SK-N-SH (cell line): ENCODE measurements at regions not wholly inside any gene's neighbourhood (a gene's known extent, or its start where the extent isn't known, plus 50 kb on each side); places are given as distances from the start of the nearest gene placed in this dataset.

Experiments
- CTCF ChIA-PET: fragments of 300-600, 350-600 bp; formaldehyde crosslinking; extraction: SDS; loops from one replicate; lab custom pipeline; 2021; lab: Yijun Ruan, JAX
- POLR2A ChIA-PET: fragments of 350-600 bp; sonication (Branson Sonifier 250); formaldehyde crosslinking; extraction: SDS; loops from one replicate; lab custom pipeline; 2020; ENCODE audit warnings: antibody characterized with exemption, inconsistent platforms; lab: Yijun Ruan, JAX
- DNase-seq: peaks from one replicate; pipeline ENCODE4 v3.0.0; 2012
- H2AFZ ChIP-seq: fragments of 200-600 bp; sonication (generic); 2 replicates; pipeline ENCODE4 v1.8.1; 2016; ENCODE audit warnings: antibody characterized with exemption, mild to moderate bottlenecking, low read depth
- H3F3A ChIP-seq: fragments of 200-600 bp; sonication (generic); replicated peaks from 2 replicates; pipeline ENCODE3; 2016; ENCODE audit warnings: antibody characterized with exemption, mild to moderate bottlenecking; ENCODE audit not compliant: insufficient read depth
- H3K27ac ChIP-seq, 2 experiments: fragments of 200-500 bp in 1 of 2; fragments of 200-600 bp in 1 of 2; sonication (Bioruptor generic) in 1 of 2; sonication (generic), shearing (Covaris generic) in 1 of 2; 2 replicates each; pipeline versions ENCODE4 v1.5.1 to v1.6.1; 2014 to 2016; ENCODE audit warnings: low read depth in 2 of 2, inconsistent platforms in 1 of 2, low read length in 1 of 2, mild to moderate bottlenecking in 1 of 2, mixed read lengths in 1 of 2
- H3K27me3 ChIP-seq: fragments of 200-600 bp; sonication (generic), shearing (Covaris generic); 2 replicates; pipeline ENCODE4 v1.6.1; 2016; ENCODE audit warnings: mixed run types; ENCODE audit not compliant: insufficient read depth
- H3K36me3 ChIP-seq, 2 experiments: fragments of 200-500 bp in 1 of 2; fragments of 200-600 bp in 1 of 2; sonication (Bioruptor generic) in 1 of 2; sonication (generic) in 1 of 2; replicated peaks in 1 of 2; 2 replicates each; pipeline versions ENCODE3 to v1.5.1; 2014 to 2016; ENCODE audit warnings: low read length in 1 of 2, mild to moderate bottlenecking in 1 of 2; ENCODE audit not compliant: insufficient read depth in 2 of 2, control insufficient read depth in 1 of 2
- H3K4me1 ChIP-seq, 2 experiments: fragments of 200-500 bp in 1 of 2; fragments of 200-600 bp in 1 of 2; sonication (Bioruptor generic) in 1 of 2; sonication (generic), shearing (Covaris generic) in 1 of 2; 2 replicates each; pipeline versions ENCODE4 v1.5.1 to v1.6.1; 2014 to 2016; ENCODE audit warnings: low read depth in 1 of 2, low read length in 1 of 2, mixed run types in 1 of 2; ENCODE audit not compliant: insufficient read depth in 2 of 2, control insufficient read depth in 1 of 2
- H3K4me2 ChIP-seq: fragments of 200-600 bp; sonication (generic), shearing (Covaris generic); 2 replicates; pipeline ENCODE4 v1.6.1; 2017; ENCODE audit warnings: mixed run types
- H3K4me3 ChIP-seq, 2 experiments: fragments of 200-500 bp in 1 of 2; fragments of 200-600 bp in 1 of 2; sonication (Bioruptor generic) in 1 of 2; sonication (generic), shearing (Covaris generic) in 1 of 2; 2 replicates each; pipeline versions ENCODE4 v1.5.1 to v1.8.1; 2014 to 2016; ENCODE audit warnings: low read depth in 2 of 2, inconsistent platforms in 1 of 2, low read length in 1 of 2, mild to moderate bottlenecking in 1 of 2, mixed read lengths in 1 of 2, moderate library complexity in 1 of 2
- H3K79me2 ChIP-seq: fragments of 200-600 bp; sonication (generic); 2 replicates; pipeline ENCODE4 v1.8.1; 2017; ENCODE audit warnings: mild to moderate bottlenecking; ENCODE audit not compliant: insufficient read depth
- H3K9ac ChIP-seq: fragments of 200-600 bp; sonication (generic); 2 replicates; pipeline ENCODE4 v1.6.1; 2017; ENCODE audit warnings: mixed run types
- H3K9me2 ChIP-seq: fragments of 200-600 bp; sonication (generic); 2 replicates; pipeline ENCODE4 v1.6.1; 2017; ENCODE audit warnings: mixed run types
- H3K9me3 ChIP-seq: fragments of 200-600 bp; sonication (generic); 2 replicates; pipeline ENCODE4 v1.6.1; 2017; ENCODE audit warnings: mixed run types, mild to moderate bottlenecking, moderate library complexity
- H4K20me1 ChIP-seq: fragments of 200-600 bp; sonication (generic); 2 replicates; pipeline ENCODE4 v1.6.1; 2017; ENCODE audit warnings: mild to moderate bottlenecking, mixed run types; ENCODE audit not compliant: insufficient read depth
- ELF1 ChIP-seq: IDR thresholded peaks from 2 replicates; pipeline ENCODE4 v1.4.0; 2012
- EP300 ChIP-seq, 2 experiments: IDR thresholded peaks; 2 replicates each; pipeline versions ENCODE4 v1.4.0 to v1.6.1; 2012; ENCODE audit warnings: borderline replicate concordance in 1 of 2, low read depth in 1 of 2, low read length in 1 of 2
- FOSL2 ChIP-seq: IDR thresholded peaks from 2 replicates; pipeline ENCODE4 v1.4.0; 2012; ENCODE audit warnings: low read depth, mild to moderate bottlenecking, moderate library complexity, borderline replicate concordance
- FOXJ3 ChIP-seq: sonication (generic); formaldehyde crosslinking; IDR thresholded peaks from 2 replicates; pipeline ENCODE4 v1.5.1; 2020; ENCODE audit warnings: mild to moderate bottlenecking, missing genetic modification reagents
- GABPA ChIP-seq: IDR thresholded peaks from 2 replicates; pipeline ENCODE4 v1.4.0; 2012; ENCODE audit warnings: low read depth, mild to moderate bottlenecking
- GATA2 ChIP-seq: sonication (generic); formaldehyde crosslinking; IDR thresholded peaks from 2 replicates; pipeline ENCODE4 v1.5.0; 2020; ENCODE audit warnings: mild to moderate bottlenecking, missing genetic modification reagents
- JUND ChIP-seq: IDR thresholded peaks from 2 replicates; pipeline ENCODE4 v1.4.0; 2012
- MXI1 ChIP-seq: IDR thresholded peaks from 2 replicates; pipeline ENCODE4 v1.6.1; 2012; ENCODE audit warnings: mild to moderate bottlenecking, low read depth, low read length, improper control_type of control experiment
- NFIC ChIP-seq: IDR thresholded peaks from 2 replicates; pipeline ENCODE4 v1.4.0; 2012; ENCODE audit warnings: borderline replicate concordance
- PBX3 ChIP-seq: IDR thresholded peaks from 2 replicates; pipeline ENCODE4; 2012
- POLR2AphosphoS5 ChIP-seq: IDR thresholded peaks from 2 replicates; pipeline ENCODE4 v1.6.1; 2012; ENCODE audit warnings: low read depth, low read length
- RCOR1 ChIP-seq: fragments of 150-350 bp; IDR thresholded peaks from 2 replicates; pipeline ENCODE4 v1.6.1; 2017; ENCODE audit warnings: antibody characterized with exemption, low read length
- RFX5 ChIP-seq: IDR thresholded peaks from 2 replicates; pipeline ENCODE4 v1.6.1; 2012; ENCODE audit warnings: mild to moderate bottlenecking, improper control_type of control experiment, low read length
- RXRA ChIP-seq: IDR thresholded peaks from 2 replicates; pipeline ENCODE4 v1.4.0; 2012; ENCODE audit warnings: low read depth, mild to moderate bottlenecking, borderline replicate concordance
- SMC3 ChIP-seq: IDR thresholded peaks from 2 replicates; pipeline ENCODE4 v1.6.1; 2012; ENCODE audit warnings: low read depth, low read length, improper control_type of control experiment
- TAF1 ChIP-seq: IDR thresholded peaks from 2 replicates; pipeline ENCODE4 v1.6.1; 2012; ENCODE audit warnings: low read depth, mild to moderate bottlenecking, low read length, moderate library complexity, borderline replicate concordance
- TCF12 ChIP-seq: IDR thresholded peaks from 2 replicates; pipeline ENCODE4 v1.4.0; 2012
- TEAD4 ChIP-seq: IDR thresholded peaks from 2 replicates; pipeline ENCODE4 v1.4.0; 2012; ENCODE audit warnings: mild to moderate bottlenecking, borderline replicate concordance; ENCODE audit not compliant: insufficient read depth
- USF1 ChIP-seq: IDR thresholded peaks from 2 replicates; pipeline ENCODE4 v1.4.0; 2012; ENCODE audit warnings: low read depth, borderline replicate concordance
- YY1 ChIP-seq: IDR thresholded peaks from 2 replicates; pipeline ENCODE4 v1.4.0; 2012; ENCODE audit warnings: low read depth, mild to moderate bottlenecking
- WGBS: methylation state at CpG from one replicate; pipeline ENCODE4 v1.1.6; 2017; ENCODE audit warnings: low lambda C conversion rate; 5-methylcytosine and 5-hydroxymethylcytosine counted together
- TF ChIP-seq, protein P1 (sequence below): IDR thresholded peaks from 2 replicates; pipeline ENCODE4 v1.4.0; 2012; ENCODE audit warnings: low read depth, borderline replicate concordance
- TF ChIP-seq, protein P2 (sequence below): fragments of 200-600 bp; sonication (generic); IDR thresholded peaks from 2 replicates; pipeline ENCODE4 v1.6.1; 2017; ENCODE audit warnings: antibody characterized with exemption, mild to moderate bottlenecking, moderate library complexity
- TF ChIP-seq, protein P3 (sequence below): IDR thresholded peaks from 2 replicates; pipeline ENCODE4 v1.6.1; 2012; ENCODE audit warnings: mild to moderate bottlenecking, low read depth, low read length, moderate library complexity
- TF ChIP-seq, protein P4 (sequence below): IDR thresholded peaks from 2 replicates; pipeline ENCODE4 v1.4.0; 2012; ENCODE audit warnings: low read depth

- Histone ChIP-seq H3K79me2 (no peaks in the 10 kb centered on the region), H3K27me3 (no peaks in the 10 kb centered on the region), H3K9me2 (no peaks in the 10 kb centered on the region), H3F3A (peaks cover 57% of the 10 kb centered on the region), H3K36me3 (no peaks in the 10 kb centered on the region), H3K9ac (peak overlapping the region; percentile 57; the same call in 1 of the 2 replicates), H3K4me2 (0 out of 2 replicates have a peak overlapping the region, but pooled peaks have one; percentile 39), H3K27ac (peak overlapping the region in 1 of 2 experiments; percentile 97; a peak in 3 of 4 replicates), H2AFZ (no peak overlapping the region), H4K20me1 (no peaks in the 10 kb centered on the region), H3K4me3 (no peak overlapping the region), H3K4me1 (peaks cover 6 to 79% of the 10 kb centered on the region in 2 experiments), H3K9me3 (no peaks in the 10 kb centered on the region)
- WGBS = 25% methylated on average over 1 of the region's 1 CpG
- ChIA-PET CTCF (interaction anchor here (1.2 to 1.4 kb wide), 2 partner anchors 213 to 347 kb away, joined by 3 read pairs; no protein-coding TSS in a partner anchor), POLR2A (no interaction called here)
- DNase-seq = no peak
- TF ChIP-seq RFX5 = no peak
- TF ChIP-seq, protein P1, sequence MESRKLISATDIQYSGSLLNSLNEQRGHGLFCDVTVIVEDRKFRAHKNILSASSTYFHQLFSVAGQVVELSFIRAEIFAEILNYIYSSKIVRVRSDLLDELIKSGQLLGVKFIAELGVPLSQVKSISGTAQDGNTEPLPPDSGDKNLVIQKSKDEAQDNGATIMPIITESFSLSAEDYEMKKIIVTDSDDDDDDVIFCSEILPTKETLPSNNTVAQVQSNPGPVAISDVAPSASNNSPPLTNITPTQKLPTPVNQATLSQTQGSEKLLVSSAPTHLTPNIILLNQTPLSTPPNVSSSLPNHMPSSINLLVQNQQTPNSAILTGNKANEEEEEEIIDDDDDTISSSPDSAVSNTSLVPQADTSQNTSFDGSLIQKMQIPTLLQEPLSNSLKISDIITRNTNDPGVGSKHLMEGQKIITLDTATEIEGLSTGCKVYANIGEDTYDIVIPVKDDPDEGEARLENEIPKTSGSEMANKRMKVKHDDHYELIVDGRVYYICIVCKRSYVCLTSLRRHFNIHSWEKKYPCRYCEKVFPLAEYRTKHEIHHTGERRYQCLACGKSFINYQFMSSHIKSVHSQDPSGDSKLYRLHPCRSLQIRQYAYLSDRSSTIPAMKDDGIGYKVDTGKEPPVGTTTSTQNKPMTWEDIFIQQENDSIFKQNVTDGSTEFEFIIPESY = peak; percentile 89
- 0 out of 2 replicates have a peak, but pooled peaks have one; percentile 20 for TF ChIP-seq GABPA
- TF ChIP-seq MXI1 = no peak
- TF ChIP-seq, protein P2, sequence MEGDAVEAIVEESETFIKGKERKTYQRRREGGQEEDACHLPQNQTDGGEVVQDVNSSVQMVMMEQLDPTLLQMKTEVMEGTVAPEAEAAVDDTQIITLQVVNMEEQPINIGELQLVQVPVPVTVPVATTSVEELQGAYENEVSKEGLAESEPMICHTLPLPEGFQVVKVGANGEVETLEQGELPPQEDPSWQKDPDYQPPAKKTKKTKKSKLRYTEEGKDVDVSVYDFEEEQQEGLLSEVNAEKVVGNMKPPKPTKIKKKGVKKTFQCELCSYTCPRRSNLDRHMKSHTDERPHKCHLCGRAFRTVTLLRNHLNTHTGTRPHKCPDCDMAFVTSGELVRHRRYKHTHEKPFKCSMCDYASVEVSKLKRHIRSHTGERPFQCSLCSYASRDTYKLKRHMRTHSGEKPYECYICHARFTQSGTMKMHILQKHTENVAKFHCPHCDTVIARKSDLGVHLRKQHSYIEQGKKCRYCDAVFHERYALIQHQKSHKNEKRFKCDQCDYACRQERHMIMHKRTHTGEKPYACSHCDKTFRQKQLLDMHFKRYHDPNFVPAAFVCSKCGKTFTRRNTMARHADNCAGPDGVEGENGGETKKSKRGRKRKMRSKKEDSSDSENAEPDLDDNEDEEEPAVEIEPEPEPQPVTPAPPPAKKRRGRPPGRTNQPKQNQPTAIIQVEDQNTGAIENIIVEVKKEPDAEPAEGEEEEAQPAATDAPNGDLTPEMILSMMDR = no peak
- TF ChIP-seq RXRA = peak; percentile 78; the same call in 1 of the 2 replicates
- TF ChIP-seq TAF1 = no peak
- peak; percentile 74; the same call in 1 of the 2 replicates for TF ChIP-seq TEAD4
- TF ChIP-seq, protein P3, sequence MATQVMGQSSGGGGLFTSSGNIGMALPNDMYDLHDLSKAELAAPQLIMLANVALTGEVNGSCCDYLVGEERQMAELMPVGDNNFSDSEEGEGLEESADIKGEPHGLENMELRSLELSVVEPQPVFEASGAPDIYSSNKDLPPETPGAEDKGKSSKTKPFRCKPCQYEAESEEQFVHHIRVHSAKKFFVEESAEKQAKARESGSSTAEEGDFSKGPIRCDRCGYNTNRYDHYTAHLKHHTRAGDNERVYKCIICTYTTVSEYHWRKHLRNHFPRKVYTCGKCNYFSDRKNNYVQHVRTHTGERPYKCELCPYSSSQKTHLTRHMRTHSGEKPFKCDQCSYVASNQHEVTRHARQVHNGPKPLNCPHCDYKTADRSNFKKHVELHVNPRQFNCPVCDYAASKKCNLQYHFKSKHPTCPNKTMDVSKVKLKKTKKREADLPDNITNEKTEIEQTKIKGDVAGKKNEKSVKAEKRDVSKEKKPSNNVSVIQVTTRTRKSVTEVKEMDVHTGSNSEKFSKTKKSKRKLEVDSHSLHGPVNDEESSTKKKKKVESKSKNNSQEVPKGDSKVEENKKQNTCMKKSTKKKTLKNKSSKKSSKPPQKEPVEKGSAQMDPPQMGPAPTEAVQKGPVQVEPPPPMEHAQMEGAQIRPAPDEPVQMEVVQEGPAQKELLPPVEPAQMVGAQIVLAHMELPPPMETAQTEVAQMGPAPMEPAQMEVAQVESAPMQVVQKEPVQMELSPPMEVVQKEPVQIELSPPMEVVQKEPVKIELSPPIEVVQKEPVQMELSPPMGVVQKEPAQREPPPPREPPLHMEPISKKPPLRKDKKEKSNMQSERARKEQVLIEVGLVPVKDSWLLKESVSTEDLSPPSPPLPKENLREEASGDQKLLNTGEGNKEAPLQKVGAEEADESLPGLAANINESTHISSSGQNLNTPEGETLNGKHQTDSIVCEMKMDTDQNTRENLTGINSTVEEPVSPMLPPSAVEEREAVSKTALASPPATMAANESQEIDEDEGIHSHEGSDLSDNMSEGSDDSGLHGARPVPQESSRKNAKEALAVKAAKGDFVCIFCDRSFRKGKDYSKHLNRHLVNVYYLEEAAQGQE = peak; percentile 64; the same call in 1 of the 2 replicates
- TF ChIP-seq, protein P4, sequence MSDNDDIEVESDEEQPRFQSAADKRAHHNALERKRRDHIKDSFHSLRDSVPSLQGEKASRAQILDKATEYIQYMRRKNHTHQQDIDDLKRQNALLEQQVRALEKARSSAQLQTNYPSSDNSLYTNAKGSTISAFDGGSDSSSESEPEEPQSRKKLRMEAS = peak; percentile 64; the same call in 1 of the 2 replicates
- peak; percentile 21 to 100; a peak in 2 of 4 replicates for TF ChIP-seq EP300 (IDR thresholded peaks at IDR 0.05; ENCODE audit: borderline replicate concordance in 1 of 2, low read depth in 1 of 2, low read length in 1 of 2)
- TF ChIP-seq SMC3 = no peak
- TF ChIP-seq JUND = peak; percentile 97
- no peak for TF ChIP-seq FOXJ3 (CRISPR knock-in tag)
- peak; percentile 67; the same call in 1 of the 2 replicates for TF ChIP-seq POLR2AphosphoS5
- TF ChIP-seq ELF1 = peak; percentile 38; the same call in 1 of the 2 replicates
- TF ChIP-seq FOSL2 = peak; percentile 97
- peak; percentile 95 for TF ChIP-seq PBX3
- TF ChIP-seq NFIC = peak; percentile 91
- TF ChIP-seq GATA2 (CRISPR knock-in tag) = no peak
- no peak for TF ChIP-seq RCOR1
- no peak for TF ChIP-seq YY1
- peak; percentile 97 for TF ChIP-seq TCF12
- TF ChIP-seq USF1 = no peak
These were observed 258.7 kb upstream of the TGFBR2 start for GRCh38 chr3:30347679-30348216.
